K562 (cell line): ENCODE measurements at regions not wholly inside any gene's neighbourhood (a gene's known extent, or its start where the extent isn't known, plus 50 kb on each side); places are given as distances from the start of the nearest gene placed in this dataset.

Experiments
- ATAC-seq: fragments of 200-7000 bp; cut with Tn5 transposase; 3 replicates; pipeline ENCODE4 v1.9.1; 2020; ENCODE audit warnings: moderate library complexity
- BruUV-seq: library from RNA; stranded (reverse); fragments of 400-500 nt; replicated peaks from 2 replicates; lab custom pipeline; 2021; lab: Mats Ljungman, UMichigan
- CTCF ChIA-PET: fragments of 300-600 bp; formaldehyde crosslinking; extraction: SDS; loops from one replicate; lab custom pipeline; 2021; ENCODE audit warnings: low intra/inter-chr PET ratio; lab: Yijun Ruan, JAX
- POLR2A ChIA-PET: fragments of 300-600, 350-650 bp; sonication (Branson Sonifier 250); formaldehyde crosslinking; extraction: SDS; loops from one replicate; lab custom pipeline; 2021; ENCODE audit warnings: antibody characterized with exemption, inconsistent platforms; lab: Yijun Ruan, JAX
- DNase-seq, 4 experiments: peaks; one replicate each; pipeline versions ENCODE4 v3.0.0 to v3.0.0-alpha.2; 2011 to 2018; ENCODE audit warnings: low spot score in 3 of 4, mixed read lengths in 3 of 4; ENCODE audit errors: extremely low read depth in 1 of 4
- FAIRE-seq: peaks from 2 replicates; lab custom pipeline; 2011; peaks lifted over from hg19 to GRCh38; lab: Jason Lieb, UNC
- H2AFZ ChIP-seq: 2 replicates; pipeline ENCODE4 v1.6.0; 2011; ENCODE audit warnings: low read depth, low read length, control low read depth, inconsistent platforms
- H3K27ac ChIP-seq: fragments of 200-600 bp; 3 replicates; pipeline ENCODE4 v1.8.0; 2011; ENCODE audit warnings: low read depth, mild to moderate bottlenecking, control low read depth, inconsistent platforms, low read length, moderate library complexity, mixed read lengths; ENCODE audit errors: extremely low read depth
- H3K27me3 ChIP-seq, 2 experiments: fragments of 300-600 bp in 1 of 2; 2 replicates in 1 of 2; 3 replicates in 1 of 2; pipeline versions ENCODE4 v1.6.0 to v1.8.0; 2011; ENCODE audit warnings: inconsistent platforms in 2 of 2, low read length in 2 of 2, mild to moderate bottlenecking in 1 of 2, mixed read lengths in 1 of 2, moderate library complexity in 1 of 2; ENCODE audit not compliant: control insufficient read depth in 2 of 2, insufficient read depth in 2 of 2
- H3K36me3 ChIP-seq: fragments of 300-600 bp; 3 replicates; pipeline ENCODE4 v1.8.0; 2011; ENCODE audit warnings: mild to moderate bottlenecking, low read length, inconsistent platforms; ENCODE audit not compliant: control insufficient read depth, insufficient read depth
- H3K4me1 ChIP-seq, 2 experiments: fragments of 200-600 bp in 1 of 2; replicated peaks in 1 of 2; 2 replicates in 1 of 2; 3 replicates in 1 of 2; pipeline versions ENCODE4 v1.5.1 to v1.8.0; 2011; ENCODE audit warnings: inconsistent platforms in 2 of 2, low read length in 2 of 2, mild to moderate bottlenecking in 1 of 2, mixed read lengths in 1 of 2, moderate library complexity in 1 of 2; ENCODE audit not compliant: control insufficient read depth in 2 of 2, insufficient read depth in 2 of 2
- H3K4me2 ChIP-seq: 2 replicates; pipeline ENCODE4 v1.6.1; 2011; ENCODE audit warnings: low read length, control low read depth, inconsistent platforms, mixed read lengths; ENCODE audit not compliant: insufficient read depth
- H3K4me3 ChIP-seq: fragments of 200-600 bp; sonication (generic), shearing (Covaris generic); 2 replicates; pipeline ENCODE4 v1.5.1; 2016; ENCODE audit warnings: control low read depth, inconsistent platforms
- H3K79me2 ChIP-seq: fragments of 200-600 bp; 3 replicates; pipeline ENCODE4 v1.8.0; 2011; ENCODE audit warnings: low read length, inconsistent platforms; ENCODE audit not compliant: control insufficient read depth, insufficient read depth
- H3K9ac ChIP-seq, 2 experiments: 2 replicates each; pipeline versions ENCODE4 v1.6.0 to v1.6.1; 2011; ENCODE audit warnings: low read depth in 2 of 2, low read length in 2 of 2, control low read depth in 1 of 2, inconsistent platforms in 1 of 2, mild to moderate bottlenecking in 1 of 2, mixed read lengths in 1 of 2; ENCODE audit not compliant: insufficient read depth in 1 of 2
- H3K9me1 ChIP-seq: one replicate; pipeline ENCODE4 v1.6.0; 2011; ENCODE audit warnings: inconsistent platforms, mild to moderate bottlenecking, low read length, moderate library complexity; ENCODE audit not compliant: control insufficient read depth, insufficient read depth
- H3K9me3 ChIP-seq: replicated peaks from 2 replicates; pipeline ENCODE4 v1.5.1; 2011; ENCODE audit warnings: low read depth, low read length, inconsistent platforms; ENCODE audit not compliant: control insufficient read depth, insufficient read depth
- H4K20me1 ChIP-seq: replicated peaks from 2 replicates; pipeline ENCODE4 v1.6.1; 2011; ENCODE audit warnings: low read length, inconsistent platforms, mixed read lengths; ENCODE audit not compliant: control insufficient read depth, insufficient read depth
- AFF1 ChIP-seq, 2 experiments: fragments of 450-650 bp; IDR thresholded peaks; 2 replicates each; pipeline ENCODE4 v1.6.1; 2018; ENCODE audit warnings: mild to moderate bottlenecking in 2 of 2, low read depth in 1 of 2; ENCODE audit not compliant: partially characterized antibody in 2 of 2
- ESRRA ChIP-seq: fragments of 450-650 bp; IDR thresholded peaks from 2 replicates; pipeline ENCODE4 v1.6.1; 2014; ENCODE audit warnings: low read depth, mild to moderate bottlenecking, moderate library complexity, borderline replicate concordance
- MXD1 ChIP-seq: fragments of 250-450 bp; sonication (Bioruptor Pico); IDR thresholded peaks from 2 replicates; pipeline ENCODE4 v1.8.0; 2021; ENCODE audit warnings: borderline replicate concordance, mild to moderate bottlenecking, moderate library complexity; ENCODE audit not compliant: poor library complexity, severe bottlenecking
- NFIX ChIP-seq: fragments of 250-450 bp; sonication (Bioruptor Pico); IDR thresholded peaks from 2 replicates; pipeline ENCODE4 v1.4.0; 2020; ENCODE audit warnings: low read depth, mild to moderate bottlenecking, moderate library complexity
- TCF15 ChIP-seq: fragments of 250-450 bp; sonication (Bioruptor Pico); IDR thresholded peaks from 2 replicates; pipeline ENCODE4 v1.8.0; 2022; ENCODE audit warnings: moderate library complexity, mild to moderate bottlenecking, inconsistent platforms
- THRA ChIP-seq: fragments of 450-650 bp; IDR thresholded peaks from 2 replicates; pipeline ENCODE4 v1.6.1; 2017; ENCODE audit warnings: mild to moderate bottlenecking, moderate library complexity
- ZMIZ1 ChIP-seq, 2 experiments: fragments of 150-350 bp in 1 of 2; IDR thresholded peaks; 2 replicates each; pipeline ENCODE4 v1.6.1; 2012 to 2016; ENCODE audit warnings: low read depth in 2 of 2, low read length in 2 of 2, mild to moderate bottlenecking in 1 of 2, moderate library complexity in 1 of 2
- WGBS: fragments of 100-300 bp; shearing (Covaris generic); methylation state at CpG from one replicate; pipeline ENCODE4 v1.1.6; 2016; ENCODE audit warnings: low coverage, mixed read lengths; ENCODE audit not compliant: insufficient coverage; ENCODE audit errors: missing lambda C conversion rate; 5-methylcytosine and 5-hydroxymethylcytosine counted together
- in situ Hi-C: fragments of 300-500 bp; cut with MboI; formaldehyde crosslinking; loops from 4 replicates; pipeline ENCODE4 v1.15.0; 2018; ENCODE audit warnings: inconsistent platforms, mixed read lengths
- intact Hi-C: fragments of 100-400 bp; cut with micrococcal nuclease; formaldehyde crosslinking; loops from 2 replicates; pipeline ENCODE4 v1.14.2; 2022

GRCh38 chr9:522658-523057 lies 308.0 kb downstream of the DOCK8 start (continued):
- no peak for TF ChIP-seq THRA
- no peak for TF ChIP-seq NFIX (CRISPR knock-in tag)
- TF ChIP-seq ESRRA = no peak

GRCh38 chr9:523444-523843 lies 308.8 kb downstream of the DOCK8 start:
- H3K9ac ChIP-seq = no peak overlapping the region
- no peak overlapping the region for H3K4me2 ChIP-seq
- H3K27ac ChIP-seq = no peak overlapping the region
- WGBS = 3% methylated on average over 4 of the region's 4 CpGs
- peaks cover 0 to 6% of the 10 kb centered on the region in 2 experiments; a peak in 2 of 5 replicates for H3K27me3 ChIP-seq
- CTCF ChIA-PET = no interaction called here
- POLR2A ChIA-PET = no interaction called here
- no TSS peak for BruUV-seq
- H3K4me3 ChIP-seq = no peak overlapping the region
- H3K79me2 ChIP-seq = no peaks in the 10 kb centered on the region
- no peak for ATAC-seq
- in situ Hi-C loops (no loop called here), intact Hi-C loops (no loop called here)
- H3K9me3 ChIP-seq = no peaks in the 10 kb centered on the region
- H4K20me1 ChIP-seq = no peaks in the 10 kb centered on the region
- no peak overlapping the region for H2AFZ ChIP-seq
- TF ChIP-seq AFF1 (IDR thresholded peaks at IDR 0.05; ENCODE audit: low read depth in 1 of 2, partially characterized antibody in 2 of 2) = no peak
- no peak for TF ChIP-seq MXD1 (CRISPR knock-in tag)
- TF ChIP-seq TCF15 (CRISPR knock-in tag) = no peak
- no peak for TF ChIP-seq ZMIZ1 (IDR thresholded peaks at IDR 0.05; ENCODE audit: low read depth in 2 of 2, low read length in 2 of 2)
- no peaks in the 10 kb centered on the region for H3K9me1 ChIP-seq
- no peaks in the 10 kb centered on the region; a peak in 1 of 5 replicates for H3K4me1 ChIP-seq
- H3K36me3 ChIP-seq = no peaks in the 10 kb centered on the region
- no peak for DNase-seq
- no peak for FAIRE-seq
